ENCODE measurements at regions not wholly inside any gene's neighbourhood (a gene's known extent, or its start where the extent isn't known, plus 50 kb on each side); places are given as distances from the start of the nearest gene placed in this dataset.
A peak's percentile ranks its signal among the peaks of the same experiment; 100 is the strongest.

DNA sequence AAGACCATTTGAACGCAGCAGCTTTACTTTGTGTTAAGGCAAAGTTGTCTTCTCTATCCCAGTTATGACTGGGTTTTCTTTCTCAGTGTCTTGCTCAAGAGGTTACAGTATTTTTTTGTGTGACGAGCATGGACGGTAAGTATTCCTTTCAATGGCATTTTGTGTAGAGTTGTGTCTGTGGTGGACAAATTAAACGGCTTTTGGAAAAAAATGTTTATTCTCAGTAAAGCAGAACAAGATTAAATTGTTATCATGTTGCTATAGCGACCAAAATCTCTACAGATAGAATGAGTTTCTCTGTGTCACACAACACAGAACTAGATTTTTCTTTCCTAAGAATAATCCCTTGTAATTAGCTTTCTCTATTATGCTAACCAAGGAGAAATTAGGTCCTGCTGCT lies 417.1 kb downstream of the AEBP2 start:
- Histone ChIP-seq H3K4me1 (peaks cover 21% of the 10 kb centered on the region), H3K36me3 (no peaks in the 10 kb centered on the region), H3K9me3 (replicated peaks) (peaks cover 26% of the 10 kb centered on the region), H3K27ac (replicated peaks) (peak overlapping the region; percentile 67), H3K4me3 (peak overlapping the region; percentile 26), H3K27me3 (ENCODE audit: low read depth) (no peaks in the 10 kb centered on the region)
- intact Hi-C loops (cut with micrococcal nuclease), result no loop called here
- TF ChIP-seq, protein P1, sequence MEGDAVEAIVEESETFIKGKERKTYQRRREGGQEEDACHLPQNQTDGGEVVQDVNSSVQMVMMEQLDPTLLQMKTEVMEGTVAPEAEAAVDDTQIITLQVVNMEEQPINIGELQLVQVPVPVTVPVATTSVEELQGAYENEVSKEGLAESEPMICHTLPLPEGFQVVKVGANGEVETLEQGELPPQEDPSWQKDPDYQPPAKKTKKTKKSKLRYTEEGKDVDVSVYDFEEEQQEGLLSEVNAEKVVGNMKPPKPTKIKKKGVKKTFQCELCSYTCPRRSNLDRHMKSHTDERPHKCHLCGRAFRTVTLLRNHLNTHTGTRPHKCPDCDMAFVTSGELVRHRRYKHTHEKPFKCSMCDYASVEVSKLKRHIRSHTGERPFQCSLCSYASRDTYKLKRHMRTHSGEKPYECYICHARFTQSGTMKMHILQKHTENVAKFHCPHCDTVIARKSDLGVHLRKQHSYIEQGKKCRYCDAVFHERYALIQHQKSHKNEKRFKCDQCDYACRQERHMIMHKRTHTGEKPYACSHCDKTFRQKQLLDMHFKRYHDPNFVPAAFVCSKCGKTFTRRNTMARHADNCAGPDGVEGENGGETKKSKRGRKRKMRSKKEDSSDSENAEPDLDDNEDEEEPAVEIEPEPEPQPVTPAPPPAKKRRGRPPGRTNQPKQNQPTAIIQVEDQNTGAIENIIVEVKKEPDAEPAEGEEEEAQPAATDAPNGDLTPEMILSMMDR (IDR thresholded peaks at IDR 0.05; ENCODE audit: borderline replicate concordance), result no peak
- DNase-seq, result no peak

DNA sequence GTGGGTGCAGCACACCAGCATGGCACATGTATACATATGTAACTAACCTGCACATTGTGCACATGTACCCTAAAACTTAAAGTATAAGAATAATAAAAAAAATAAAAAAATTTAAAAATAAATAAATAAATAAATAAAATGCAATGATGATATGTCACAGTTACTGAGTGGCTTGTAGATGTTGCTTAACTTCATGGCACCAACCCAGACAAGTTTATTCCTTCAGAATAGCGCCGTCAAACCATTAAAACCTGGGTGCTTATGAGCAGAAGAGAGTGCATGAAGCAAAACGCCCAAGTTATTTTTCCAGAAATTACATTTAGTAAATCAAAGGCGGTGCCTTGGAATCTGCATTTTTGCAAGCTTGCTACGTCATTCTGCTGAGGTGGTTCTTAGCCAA lies 417.9 kb downstream of the AEBP2 start:
- TF ChIP-seq, protein P1 (IDR thresholded peaks at IDR 0.05; ENCODE audit: borderline replicate concordance), result no peak
- no peaks in the 10 kb centered on the region for H3K27me3 ChIP-seq (ENCODE audit: low read depth)
- H3K4me3 ChIP-seq, result peak overlapping the region; percentile 26
- peaks cover 17% of the 10 kb centered on the region for H3K4me1 ChIP-seq
- no peak for DNase-seq
- H3K9me3 ChIP-seq (replicated peaks), result peaks cover 26% of the 10 kb centered on the region
- H3K36me3 ChIP-seq, result no peaks in the 10 kb centered on the region
- peak overlapping the region; percentile 67 for H3K27ac ChIP-seq (replicated peaks)
- intact Hi-C loops (cut with micrococcal nuclease), result no loop called here

DNA sequence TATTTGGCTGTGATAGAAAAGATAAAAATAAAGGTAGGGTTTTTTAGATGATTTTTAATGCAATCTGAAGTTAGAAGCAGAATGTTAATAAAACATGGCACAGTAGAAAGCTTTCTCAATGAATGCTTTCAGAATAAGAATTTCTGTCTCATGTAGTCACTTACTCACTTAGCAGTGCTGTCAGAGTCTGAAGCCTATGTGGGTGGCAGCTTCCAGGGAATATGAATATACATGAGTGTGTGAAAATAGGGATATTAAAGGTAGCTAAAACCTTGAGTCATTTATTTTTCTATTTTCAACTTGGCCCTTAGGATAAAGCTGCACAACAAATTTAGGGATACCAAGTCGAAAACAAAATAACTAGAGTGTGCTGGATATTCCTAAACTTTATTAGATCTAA lies 427.9 kb downstream of the AEBP2 start:
- Histone ChIP-seq H3K9me3 (replicated peaks) (no peaks in the 10 kb centered on the region), H3K36me3 (no peaks in the 10 kb centered on the region), H3K4me3 (no peak overlapping the region), H3K4me1 (no peaks in the 10 kb centered on the region), H3K27ac (replicated peaks) (no peak overlapping the region), H3K27me3 (ENCODE audit: low read depth) (no peaks in the 10 kb centered on the region)
- intact Hi-C loops (cut with micrococcal nuclease), result no loop called here
- no peak for DNase-seq
- TF ChIP-seq, protein P1 (IDR thresholded peaks at IDR 0.05; ENCODE audit: borderline replicate concordance), result no peak

DNA sequence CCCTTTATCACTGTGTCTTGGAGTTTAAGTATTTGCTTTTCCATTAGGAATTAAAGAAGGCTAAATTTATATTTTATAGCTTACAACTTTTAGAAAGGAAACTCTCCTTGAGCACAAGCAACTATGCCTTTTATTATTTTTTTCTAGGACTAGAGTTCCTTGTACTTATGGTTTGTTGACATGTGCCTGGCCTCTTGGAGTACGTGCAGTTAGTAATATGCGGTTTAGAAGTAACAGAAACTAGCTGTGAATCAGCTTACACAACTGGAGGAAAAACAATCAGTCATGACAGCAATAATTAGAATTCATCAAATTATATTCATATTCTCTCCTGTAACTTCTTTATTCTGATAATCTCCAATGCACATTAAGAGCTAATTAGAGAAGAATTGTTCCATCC lies 428.7 kb downstream of the AEBP2 start:
- TF ChIP-seq, protein P1 (IDR thresholded peaks at IDR 0.05; ENCODE audit: borderline replicate concordance), result no peak
- no peak for DNase-seq
- no peaks in the 10 kb centered on the region for H3K36me3 ChIP-seq
- H3K27ac ChIP-seq (replicated peaks), result no peak overlapping the region
- H3K4me3 ChIP-seq, result no peak overlapping the region
- H3K4me1 ChIP-seq, result no peaks in the 10 kb centered on the region
- no peaks in the 10 kb centered on the region for H3K9me3 ChIP-seq (replicated peaks)
- intact Hi-C loops (cut with micrococcal nuclease), result no loop called here
- H3K27me3 ChIP-seq (ENCODE audit: low read depth), result no peaks in the 10 kb centered on the region

DNA sequence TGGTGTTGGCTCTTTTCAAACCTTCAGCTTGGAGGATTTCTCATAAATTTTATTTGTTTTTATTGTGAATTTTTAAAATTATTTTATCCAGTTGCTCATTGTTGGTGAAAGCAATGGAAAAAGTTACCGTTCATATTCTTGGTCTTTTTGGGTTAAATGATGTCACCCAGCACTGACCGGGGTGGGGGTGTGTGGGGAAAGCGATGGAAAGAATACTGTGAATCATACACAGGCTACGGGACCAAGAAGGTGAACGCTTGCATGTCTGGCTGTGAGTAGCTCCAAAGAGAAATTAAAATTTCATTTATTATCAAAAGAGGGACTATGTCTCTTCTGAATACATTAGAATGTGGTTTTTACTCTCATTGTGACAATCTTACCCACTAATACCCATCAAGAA lies 430.1 kb downstream of the AEBP2 start:
- Histone ChIP-seq H3K4me1 (no peaks in the 10 kb centered on the region), H3K27me3 (ENCODE audit: low read depth) (no peaks in the 10 kb centered on the region), H3K9me3 (replicated peaks) (no peaks in the 10 kb centered on the region), H3K36me3 (no peaks in the 10 kb centered on the region), H3K27ac (replicated peaks) (no peak overlapping the region), H3K4me3 (no peak overlapping the region)
- DNase-seq, result no peak
- intact Hi-C loops (cut with micrococcal nuclease), result no loop called here
- TF ChIP-seq, protein P1 (IDR thresholded peaks at IDR 0.05; ENCODE audit: borderline replicate concordance), result no peak

All from left ventricle myocardium inferior (tissue), 1 donor.